HL-60 (cell line): ENCODE measurements at regions not wholly inside any gene's neighbourhood (a gene's known extent, or its start where the extent isn't known, plus 50 kb on each side); places are given as distances from the start of the nearest gene placed in this dataset.

Experiments
- DNase-seq, 2 experiments: peaks; one replicate each; pipeline ENCODE4 v3.0.0-alpha.2; 2010 to 2020; ENCODE audit warnings: low read depth in 1 of 2, low spot score in 1 of 2
- H3K27ac ChIP-seq: fragments of 250-450 bp; sonication (Bioruptor Pico); replicated peaks from 2 replicates; pipeline ENCODE4 v1.5.1; 2020; ENCODE audit warnings: mild to moderate bottlenecking, moderate library complexity
- H3K27me3 ChIP-seq: fragments of 250-450 bp; sonication (Bioruptor Pico); 2 replicates; pipeline ENCODE4 v1.5.1; 2021; ENCODE audit warnings: mild to moderate bottlenecking, moderate library complexity; ENCODE audit not compliant: insufficient read depth, poor library complexity, severe bottlenecking
- H3K4me3 ChIP-seq: replicated peaks from 2 replicates; pipeline ENCODE4 v1.5.1; 2011; ENCODE audit warnings: mild to moderate bottlenecking, control low read depth, low read length; ENCODE audit not compliant: insufficient read depth
- CTCF ChIP-seq: IDR thresholded peaks from one replicate; pipeline ENCODE4 v1.5.1; 2011; ENCODE audit warnings: low read length, control low read depth, inconsistent platforms; ENCODE audit not compliant: insufficient read depth
- GABPA ChIP-seq: IDR thresholded peaks from 2 replicates; pipeline ENCODE4 v1.6.1; 2012; ENCODE audit warnings: low read depth
- POLR2AphosphoS5 ChIP-seq: IDR thresholded peaks from 2 replicates; pipeline ENCODE4 v1.6.1; 2012; ENCODE audit warnings: low read depth
- REST ChIP-seq: IDR thresholded peaks from 2 replicates; pipeline ENCODE4 v1.6.1; 2012; ENCODE audit warnings: low read depth; ENCODE audit not compliant: insufficient replicate concordance
- SPI1 ChIP-seq: IDR thresholded peaks from 2 replicates; pipeline ENCODE4 v1.6.1; 2012; ENCODE audit warnings: low read depth, mild to moderate bottlenecking, borderline replicate concordance

GRCh38 chr7:123289200-123289599 lies 89.4 kb upstream of the SLC13A1 start:
- Histone ChIP-seq H3K27me3 (no peaks in the 10 kb centered on the region), H3K27ac (no peak overlapping the region), H3K4me3 (no peak overlapping the region)
- no peak for DNase-seq
- TF ChIP-seq SPI1 (no peak), GABPA (no peak), CTCF (no peak), REST (no peak), POLR2AphosphoS5 (no peak)

- DNase-seq: no peak
- no peak overlapping the region for H3K4me3 ChIP-seq
- TF ChIP-seq SPI1 (no peak), GABPA (no peak), CTCF (no peak), POLR2AphosphoS5 (no peak), REST (no peak)
- H3K27me3 ChIP-seq: no peaks in the 10 kb centered on the region
- H3K27ac ChIP-seq: no peak overlapping the region
Measured at GRCh38 chr7:123285076-123285700, 85.4 kb upstream of the SLC13A1 start.

- TF ChIP-seq GABPA: no peak
- no peak for TF ChIP-seq SPI1
- TF ChIP-seq REST: no peak
- TF ChIP-seq CTCF: no peak
- TF ChIP-seq POLR2AphosphoS5: no peak
- no peak overlapping the region for H3K4me3 ChIP-seq
- H3K27ac ChIP-seq: no peak overlapping the region
- H3K27me3 ChIP-seq: no peaks in the 10 kb centered on the region
- no peak for DNase-seq
Measured at GRCh38 chr7:123283373-123283772, 83.6 kb upstream of the SLC13A1 start.
